ENCODE measurements at regions not wholly inside any gene's neighbourhood (a gene's known extent, or its start where the extent isn't known, plus 50 kb on each side); places are given as distances from the start of the nearest gene placed in this dataset.

DNA sequence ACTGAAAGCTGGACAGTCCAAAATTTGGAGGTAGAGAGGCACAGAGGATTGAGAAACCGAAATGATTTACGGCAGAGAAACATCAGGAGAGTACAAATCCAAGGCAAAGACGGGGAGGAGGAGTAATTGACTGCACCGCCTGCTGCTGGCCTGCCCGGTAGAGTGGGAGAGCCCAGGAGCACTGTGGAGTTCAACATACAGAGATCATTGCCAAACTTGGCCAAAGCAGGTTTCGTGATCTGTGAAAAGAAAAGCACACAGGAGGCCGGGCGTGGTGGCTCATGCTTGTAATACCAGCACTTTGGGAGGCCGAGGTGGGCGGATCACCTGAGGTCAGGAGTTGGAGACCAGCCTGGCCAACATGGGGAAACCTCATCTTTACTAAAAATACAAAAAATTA, 306.0 kb upstream of the PFKP start:
- no peak for TF ChIP-seq POLR2A (IDR thresholded peaks at IDR 0.05)
- TF ChIP-seq, protein P1, sequence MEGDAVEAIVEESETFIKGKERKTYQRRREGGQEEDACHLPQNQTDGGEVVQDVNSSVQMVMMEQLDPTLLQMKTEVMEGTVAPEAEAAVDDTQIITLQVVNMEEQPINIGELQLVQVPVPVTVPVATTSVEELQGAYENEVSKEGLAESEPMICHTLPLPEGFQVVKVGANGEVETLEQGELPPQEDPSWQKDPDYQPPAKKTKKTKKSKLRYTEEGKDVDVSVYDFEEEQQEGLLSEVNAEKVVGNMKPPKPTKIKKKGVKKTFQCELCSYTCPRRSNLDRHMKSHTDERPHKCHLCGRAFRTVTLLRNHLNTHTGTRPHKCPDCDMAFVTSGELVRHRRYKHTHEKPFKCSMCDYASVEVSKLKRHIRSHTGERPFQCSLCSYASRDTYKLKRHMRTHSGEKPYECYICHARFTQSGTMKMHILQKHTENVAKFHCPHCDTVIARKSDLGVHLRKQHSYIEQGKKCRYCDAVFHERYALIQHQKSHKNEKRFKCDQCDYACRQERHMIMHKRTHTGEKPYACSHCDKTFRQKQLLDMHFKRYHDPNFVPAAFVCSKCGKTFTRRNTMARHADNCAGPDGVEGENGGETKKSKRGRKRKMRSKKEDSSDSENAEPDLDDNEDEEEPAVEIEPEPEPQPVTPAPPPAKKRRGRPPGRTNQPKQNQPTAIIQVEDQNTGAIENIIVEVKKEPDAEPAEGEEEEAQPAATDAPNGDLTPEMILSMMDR (IDR thresholded peaks at IDR 0.05): no peak
- no peak for TF ChIP-seq POLR2AphosphoS5 (IDR thresholded peaks at IDR 0.05; ENCODE audit: insufficient read depth in 1 of 2, low read depth in 1 of 2)
- Histone ChIP-seq H3K27ac (no peak overlapping the region), H3K4me3 (no peak overlapping the region), H3K4me1 (no peaks in the 10 kb centered on the region), H3K27me3 (no peaks in the 10 kb centered on the region), H3K9me3 (no peaks in the 10 kb centered on the region), H3K36me3 (no peaks in the 10 kb centered on the region)
- intact Hi-C loops (cut with DNase I): no loop called here
- no peak for DNase-seq (ENCODE audit: extremely low spot score in 2 of 2)

DNA sequence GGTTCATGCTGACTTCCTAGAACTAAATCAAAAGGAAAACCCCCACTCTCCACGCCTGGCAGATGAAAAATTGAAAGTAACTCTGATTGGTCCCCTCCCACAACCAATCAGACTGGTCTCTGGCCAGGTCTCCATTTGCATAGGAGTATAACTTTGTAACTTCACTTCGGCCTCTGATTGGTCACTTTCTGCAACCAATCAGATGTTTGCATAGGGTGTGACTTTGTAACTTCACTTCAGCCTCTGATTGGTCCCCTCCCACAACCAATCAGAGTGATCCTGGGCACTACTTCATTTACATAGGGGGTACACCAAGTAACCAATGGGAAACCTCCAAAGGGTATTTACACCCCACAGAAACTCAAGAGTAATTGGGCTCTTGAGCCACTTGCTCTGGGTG, 306.6 kb upstream of the PFKP start:
- no peak for DNase-seq (ENCODE audit: extremely low spot score in 2 of 2)
- Histone ChIP-seq H3K4me3 (no peak overlapping the region), H3K36me3 (no peaks in the 10 kb centered on the region), H3K4me1 (no peaks in the 10 kb centered on the region), H3K27me3 (no peaks in the 10 kb centered on the region), H3K9me3 (no peaks in the 10 kb centered on the region), H3K27ac (no peak overlapping the region)
- intact Hi-C loops (cut with DNase I): no loop called here
- TF ChIP-seq POLR2A (IDR thresholded peaks at IDR 0.05) (no peak), POLR2AphosphoS5 (IDR thresholded peaks at IDR 0.05; ENCODE audit: insufficient read depth in 1 of 2, low read depth in 1 of 2) (no peak)
- TF ChIP-seq, protein P1 (IDR thresholded peaks at IDR 0.05): no peak

DNA sequence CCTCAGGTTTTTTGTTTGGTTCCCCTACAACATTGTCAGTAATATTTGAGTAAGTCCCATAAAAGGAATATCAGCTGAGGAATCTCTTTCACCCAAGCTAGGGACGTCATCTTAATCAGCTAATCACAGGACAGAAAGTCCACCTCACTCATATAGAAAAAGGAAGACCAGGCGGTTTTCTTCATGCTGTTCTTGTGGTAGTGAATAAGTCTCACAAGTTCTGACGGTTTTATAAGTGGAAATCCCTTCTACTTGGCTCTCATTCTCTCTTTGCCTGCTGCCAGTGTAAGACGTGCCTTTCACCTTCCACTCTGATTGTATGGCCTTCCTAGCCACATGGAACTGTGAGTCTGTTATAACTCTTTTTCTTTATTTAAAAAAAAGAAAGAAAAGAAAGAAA, 308.1 kb upstream of the PFKP start:
- H3K27me3 ChIP-seq: no peaks in the 10 kb centered on the region
- H3K9me3 ChIP-seq: no peaks in the 10 kb centered on the region
- H3K27ac ChIP-seq: no peak overlapping the region
- TF ChIP-seq POLR2A (IDR thresholded peaks at IDR 0.05) (no peak), POLR2AphosphoS5 (IDR thresholded peaks at IDR 0.05; ENCODE audit: insufficient read depth in 1 of 2, low read depth in 1 of 2) (no peak)
- TF ChIP-seq, protein P1 (IDR thresholded peaks at IDR 0.05): no peak
- intact Hi-C loops (cut with DNase I): no loop called here
- no peaks in the 10 kb centered on the region for H3K4me1 ChIP-seq
- no peaks in the 10 kb centered on the region for H3K36me3 ChIP-seq
- no peak for DNase-seq (ENCODE audit: extremely low spot score in 2 of 2)
- H3K4me3 ChIP-seq: no peak overlapping the region

DNA sequence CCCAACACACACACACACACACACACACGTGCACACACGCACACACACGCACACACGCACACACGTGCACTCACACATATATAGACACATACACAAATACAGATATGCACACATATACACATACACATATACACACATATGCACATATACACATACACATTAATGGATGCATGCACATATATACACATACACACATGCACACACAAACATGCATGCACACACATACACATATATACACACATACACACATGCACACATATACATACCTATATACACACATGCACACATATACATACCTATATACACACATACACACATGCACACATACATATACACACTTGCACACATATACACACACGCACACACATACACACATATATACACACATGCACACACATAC, 312.4 kb upstream of the PFKP start:
- no peaks in the 10 kb centered on the region for H3K27me3 ChIP-seq
- H3K9me3 ChIP-seq: no peaks in the 10 kb centered on the region
- no peak overlapping the region for H3K27ac ChIP-seq
- no peak for DNase-seq (ENCODE audit: extremely low spot score in 2 of 2)
- H3K4me3 ChIP-seq: no peak overlapping the region
- intact Hi-C loops (cut with DNase I): no loop called here
- no peaks in the 10 kb centered on the region for H3K36me3 ChIP-seq
- H3K4me1 ChIP-seq: no peaks in the 10 kb centered on the region
- TF ChIP-seq POLR2A (IDR thresholded peaks at IDR 0.05): no peak

DNA sequence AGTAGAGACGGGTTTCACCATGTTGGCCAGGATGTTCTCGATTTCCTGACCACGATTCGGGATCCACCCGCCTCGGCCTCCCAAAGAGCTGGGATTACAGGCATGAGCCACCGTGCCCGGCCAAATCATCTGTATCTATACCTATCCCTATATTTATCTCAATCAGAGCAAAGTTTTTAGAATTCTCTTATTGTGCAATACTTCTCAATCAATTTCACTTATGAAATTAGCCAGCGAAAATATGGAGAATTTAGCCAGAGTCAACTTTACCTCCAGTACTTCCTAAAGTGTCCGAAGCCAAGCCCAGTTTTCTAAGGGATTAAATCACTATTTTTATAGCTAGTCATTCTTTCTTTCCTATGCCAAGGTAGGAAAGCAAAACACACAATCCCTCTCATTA, 319.1 kb upstream of the PFKP start:
- TF ChIP-seq, protein P1 (IDR thresholded peaks at IDR 0.05): no peak
- TF ChIP-seq POLR2A (IDR thresholded peaks at IDR 0.05) (no peak), POLR2AphosphoS5 (IDR thresholded peaks at IDR 0.05; ENCODE audit: insufficient read depth in 1 of 2, low read depth in 1 of 2) (no peak)
- no peak for DNase-seq (ENCODE audit: extremely low spot score in 2 of 2)
- Histone ChIP-seq H3K27me3 (no peaks in the 10 kb centered on the region), H3K4me3 (no peak overlapping the region), H3K9me3 (no peaks in the 10 kb centered on the region), H3K36me3 (no peaks in the 10 kb centered on the region), H3K4me1 (no peaks in the 10 kb centered on the region), H3K27ac (no peak overlapping the region)
- intact Hi-C loops (cut with DNase I): no loop called here

DNA sequence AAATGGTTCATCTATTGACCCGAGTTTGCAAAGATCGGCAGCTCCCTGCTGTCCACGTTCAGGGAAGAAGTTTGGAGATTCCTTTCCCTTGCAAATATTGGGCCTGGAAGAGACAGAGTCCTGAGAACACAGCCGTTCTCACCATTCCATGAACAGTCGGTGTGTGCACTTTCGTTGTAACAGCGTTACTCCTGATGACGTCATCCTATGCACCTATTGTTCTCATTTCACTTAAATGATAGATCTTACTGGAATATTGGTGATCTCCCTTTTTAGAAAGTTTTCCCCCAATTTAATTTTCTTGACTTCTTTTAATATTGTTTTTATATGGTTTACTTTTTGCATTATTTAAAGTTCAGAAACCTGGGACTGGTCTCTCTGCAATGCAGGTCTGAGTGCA, 320.7 kb upstream of the PFKP start:
- no peaks in the 10 kb centered on the region for H3K4me1 ChIP-seq
- no peaks in the 10 kb centered on the region for H3K9me3 ChIP-seq
- no peak overlapping the region for H3K4me3 ChIP-seq
- intact Hi-C loops (cut with DNase I): no loop called here
- no peaks in the 10 kb centered on the region for H3K36me3 ChIP-seq
- H3K27ac ChIP-seq: no peak overlapping the region
- no peaks in the 10 kb centered on the region for H3K27me3 ChIP-seq
- DNase-seq (ENCODE audit: extremely low spot score in 2 of 2): no peak
- TF ChIP-seq POLR2AphosphoS5 (IDR thresholded peaks at IDR 0.05; ENCODE audit: insufficient read depth in 1 of 2, low read depth in 1 of 2): no peak
- no peak for TF ChIP-seq POLR2A (IDR thresholded peaks at IDR 0.05)
- TF ChIP-seq, protein P1 (IDR thresholded peaks at IDR 0.05): no peak
